ENCODE measurements at regions not wholly inside any gene's neighbourhood (a gene's known extent, or its start where the extent isn't known, plus 50 kb on each side); places are given as distances from the start of the nearest gene placed in this dataset.

GRCh38 chr11:45543081-45543480, 122.3 kb downstream of the CHST1 start:
- CTCF ChIA-PET = no interaction called here
- BruUV-seq (replicated peaks) = no TSS peak
- DNase-seq = no peak
- Mint-ChIP-seq H3K9me3 (ENCODE audit: low read depth, unreplicated experiment) (no peaks in the 10 kb centered on the region), H3K27me3 (ENCODE audit: unreplicated experiment) (peaks cover 98% of the 10 kb centered on the region), H3K4me3 (ENCODE audit: low read depth, unreplicated experiment) (no peak overlapping the region), H3K36me3 (ENCODE audit: insufficient read depth, unreplicated experiment) (no peaks in the 10 kb centered on the region), H3K4me1 (ENCODE audit: low read depth, unreplicated experiment) (no peaks in the 10 kb centered on the region), H3K27ac (ENCODE audit: unreplicated experiment) (no peak overlapping the region)
- TF ChIP-seq CTCF (IDR thresholded peaks at IDR 0.05; ENCODE audit: unreplicated experiment) = no peak
- intact Hi-C loops (cut with micrococcal nuclease; ENCODE audit: unreplicated experiment) = no loop called here

GRCh38 chr11:45541693-45542434, 123.6 kb downstream of the CHST1 start:
- BruUV-seq (replicated peaks) = no TSS peak
- CTCF ChIA-PET = interaction anchor here (0.6 kb wide), 1 partner anchor 94 kb away, joined by 4 read pairs; no protein-coding TSS in a partner anchor
- no peak for DNase-seq
- Mint-ChIP-seq H3K9me3 (ENCODE audit: low read depth, unreplicated experiment) (no peaks in the 10 kb centered on the region), H3K4me3 (ENCODE audit: low read depth, unreplicated experiment) (no peak overlapping the region), H3K27ac (ENCODE audit: unreplicated experiment) (no peak overlapping the region), H3K27me3 (ENCODE audit: unreplicated experiment) (peaks cover 98% of the 10 kb centered on the region), H3K36me3 (ENCODE audit: insufficient read depth, unreplicated experiment) (no peaks in the 10 kb centered on the region), H3K4me1 (ENCODE audit: low read depth, unreplicated experiment) (no peaks in the 10 kb centered on the region)
- intact Hi-C loops (cut with micrococcal nuclease; ENCODE audit: unreplicated experiment) = no loop called here
- no peak for TF ChIP-seq CTCF (IDR thresholded peaks at IDR 0.05; ENCODE audit: unreplicated experiment)

- no peak for TF ChIP-seq CTCF (IDR thresholded peaks at IDR 0.05; ENCODE audit: unreplicated experiment)
- Mint-ChIP-seq H3K4me3 (ENCODE audit: low read depth, unreplicated experiment) (no peak overlapping the region), H3K27me3 (ENCODE audit: unreplicated experiment) (peaks cover 98% of the 10 kb centered on the region), H3K27ac (ENCODE audit: unreplicated experiment) (no peak overlapping the region), H3K9me3 (ENCODE audit: low read depth, unreplicated experiment) (no peaks in the 10 kb centered on the region), H3K36me3 (ENCODE audit: insufficient read depth, unreplicated experiment) (no peaks in the 10 kb centered on the region), H3K4me1 (ENCODE audit: low read depth, unreplicated experiment) (no peaks in the 10 kb centered on the region)
- intact Hi-C loops (cut with micrococcal nuclease; ENCODE audit: unreplicated experiment) = no loop called here
- CTCF ChIA-PET = no interaction called here
- DNase-seq = no peak
- no TSS peak for BruUV-seq (replicated peaks)
Observed at GRCh38 chr11:45538939-45539338, 126.5 kb downstream of the CHST1 start.

- intact Hi-C loops (cut with micrococcal nuclease; ENCODE audit: unreplicated experiment) = no loop called here
- no peak for TF ChIP-seq CTCF (IDR thresholded peaks at IDR 0.05; ENCODE audit: unreplicated experiment)
- Mint-ChIP-seq H3K27ac (ENCODE audit: unreplicated experiment) (no peak overlapping the region), H3K27me3 (ENCODE audit: unreplicated experiment) (peaks cover 98% of the 10 kb centered on the region), H3K4me3 (ENCODE audit: low read depth, unreplicated experiment) (no peak overlapping the region), H3K4me1 (ENCODE audit: low read depth, unreplicated experiment) (no peaks in the 10 kb centered on the region), H3K9me3 (ENCODE audit: low read depth, unreplicated experiment) (no peaks in the 10 kb centered on the region), H3K36me3 (ENCODE audit: insufficient read depth, unreplicated experiment) (no peaks in the 10 kb centered on the region)
- CTCF ChIA-PET = no interaction called here
- no peak for DNase-seq
- no TSS peak for BruUV-seq (replicated peaks)
Observed at GRCh38 chr11:45538363-45538762, 127.1 kb downstream of the CHST1 start.

Measured in Calu3 (cell line).